Cardiac muscle cell (in vitro differentiated cells and primary cell): ENCODE measurements at regions not wholly inside any gene's neighbourhood (a gene's known extent, or its start where the extent isn't known, plus 50 kb on each side); places are given as distances from the start of the nearest gene placed in this dataset.

Experiments
- DNase-seq, 2 donors: peaks; one replicate each; pipeline versions ENCODE4 v3.0.0 to v3.0.0-alpha.2; 2010 to 2017; ENCODE audit warnings: low read depth in 1 of 2, low spot score in 1 of 2
- H3K27ac ChIP-seq: fragments of 200-600 bp; sonication (generic); 2 replicates; pipeline ENCODE4 v1.5.1; 2016
- H3K27me3 ChIP-seq: fragments of 200-600 bp; sonication (generic); 2 replicates; pipeline ENCODE4 v1.6.0; 2016; ENCODE audit warnings: control low read depth
- H3K36me3 ChIP-seq: fragments of 200-600 bp; sonication (generic); 2 replicates; pipeline ENCODE4 v1.5.1; 2016; ENCODE audit warnings: control low read depth
- H3K4me1 ChIP-seq: fragments of 200-600 bp; sonication (generic); 2 replicates; pipeline ENCODE4 v1.8.1; 2017; ENCODE audit warnings: low read depth, mild to moderate bottlenecking, mixed run types
- H3K4me3 ChIP-seq: fragments of 200-600 bp; sonication (generic); 2 replicates; pipeline ENCODE4 v1.5.1; 2016; ENCODE audit warnings: mild to moderate bottlenecking
- H3K9me3 ChIP-seq: fragments of 200-600 bp; sonication (generic); 2 replicates; pipeline ENCODE4 v1.5.1; 2017; ENCODE audit warnings: low read depth, mild to moderate bottlenecking, control low read depth
- CTCF ChIP-seq: IDR thresholded peaks from 2 replicates; pipeline ENCODE4 v1.5.1; 2012; ENCODE audit warnings: low read depth, mild to moderate bottlenecking, low read length

- DNase-seq = no peak
- no peak overlapping the region for H3K4me3 ChIP-seq
- H3K27ac ChIP-seq = no peak overlapping the region
- no peaks in the 10 kb centered on the region for H3K36me3 ChIP-seq
- no peaks in the 10 kb centered on the region for H3K4me1 ChIP-seq
- TF ChIP-seq CTCF = no peak
- H3K9me3 ChIP-seq = no peaks in the 10 kb centered on the region
- no peaks in the 10 kb centered on the region for H3K27me3 ChIP-seq
Observed at GRCh38 chr6:151683381-151683780, 124.1 kb upstream of the ESR1 start.

- Histone ChIP-seq H3K27me3 (no peaks in the 10 kb centered on the region), H3K36me3 (no peaks in the 10 kb centered on the region), H3K9me3 (no peaks in the 10 kb centered on the region), H3K4me1 (no peaks in the 10 kb centered on the region), H3K4me3 (no peak overlapping the region), H3K27ac (no peak overlapping the region)
- DNase-seq = no peak
- TF ChIP-seq CTCF = no peak
Observed at GRCh38 chr6:151689499-151690201, 117.8 kb upstream of the ESR1 start.

- H3K4me3 ChIP-seq = no peak overlapping the region
- H3K27ac ChIP-seq = no peak overlapping the region
- TF ChIP-seq CTCF = no peak
- no peaks in the 10 kb centered on the region for H3K9me3 ChIP-seq
- no peaks in the 10 kb centered on the region for H3K4me1 ChIP-seq
- H3K27me3 ChIP-seq = no peaks in the 10 kb centered on the region
- DNase-seq = peak in 1 of 2 donors; percentile 27
- no peaks in the 10 kb centered on the region for H3K36me3 ChIP-seq
Observed at GRCh38 chr6:151690303-151690702, 117.2 kb upstream of the ESR1 start.

- no peak for TF ChIP-seq CTCF
- Histone ChIP-seq H3K4me3 (no peak overlapping the region), H3K27ac (no peak overlapping the region), H3K27me3 (no peaks in the 10 kb centered on the region), H3K4me1 (no peaks in the 10 kb centered on the region), H3K36me3 (no peaks in the 10 kb centered on the region), H3K9me3 (no peaks in the 10 kb centered on the region)
- DNase-seq = peak in 1 of 2 donors; percentile 30
Observed at GRCh38 chr6:151690768-151691562, 116.5 kb upstream of the ESR1 start.

- no peaks in the 10 kb centered on the region for H3K27me3 ChIP-seq
- no peak for DNase-seq
- no peaks in the 10 kb centered on the region for H3K4me1 ChIP-seq
- H3K4me3 ChIP-seq = no peak overlapping the region
- no peak for TF ChIP-seq CTCF
- no peaks in the 10 kb centered on the region for H3K36me3 ChIP-seq
- H3K27ac ChIP-seq = no peak overlapping the region
- H3K9me3 ChIP-seq = no peaks in the 10 kb centered on the region
Observed at GRCh38 chr6:151692216-151692615, 115.3 kb upstream of the ESR1 start.
